Panc1 (cell line): ENCODE measurements at regions not wholly inside any gene's neighbourhood (a gene's known extent, or its start where the extent isn't known, plus 50 kb on each side); places are given as distances from the start of the nearest gene placed in this dataset.

Experiments used
- ATAC-seq: fragments of 200-7000 bp; cut with Tn5 transposase; 2 replicates; pipeline ENCODE4 v1.9.1; 2020; ENCODE audit warnings: mild to moderate bottlenecking, moderate library complexity
- BruUV-seq: library from RNA; stranded (reverse); fragments of 400-500 nt; replicated peaks from 2 replicates; lab custom pipeline; 2021; lab: Mats Ljungman, UMichigan
- CTCF ChIA-PET: fragments of 300-600 bp; sonication (Branson Sonifier 250); formaldehyde crosslinking; loops from one replicate; lab custom pipeline; 2022; ENCODE audit warnings: antibody characterized with exemption; lab: Charles Lee
- POLR2A ChIA-PET: fragments of 300-600 bp; sonication (Branson Sonifier 250); formaldehyde crosslinking; loops from one replicate; lab custom pipeline; 2022; ENCODE audit warnings: antibody characterized with exemption; lab: Charles Lee
- DNase-seq: peaks from one replicate; pipeline ENCODE4 v3.0.0-alpha.2; 2010; ENCODE audit warnings: low read depth, low spot score
- H3K27ac ChIP-seq: 2 replicates; pipeline ENCODE4 v1.5.1; 2011; ENCODE audit warnings: mild to moderate bottlenecking, low read length, inconsistent platforms
- H3K27me3 ChIP-seq: fragments of 200-500 bp; sonication (Bioruptor generic); 2 replicates; pipeline ENCODE4 v1.6.0; 2014; ENCODE audit warnings: low read length, inconsistent platforms; ENCODE audit not compliant: control insufficient read depth, insufficient read depth
- H3K36me3 ChIP-seq: fragments of 200-500 bp; sonication (Bioruptor generic); 2 replicates; pipeline ENCODE4 v1.5.1; 2014; ENCODE audit warnings: inconsistent platforms, mild to moderate bottlenecking, low read length, moderate library complexity; ENCODE audit not compliant: control insufficient read depth, insufficient read depth
- H3K4me1 ChIP-seq: 2 replicates; pipeline ENCODE4 v1.5.1; 2011; ENCODE audit warnings: inconsistent platforms, mild to moderate bottlenecking, low read length, moderate library complexity; ENCODE audit not compliant: control insufficient read depth, insufficient read depth
- H3K4me3 ChIP-seq, 2 experiments: 2 replicates each; pipeline ENCODE4 v1.5.1; 2011 to 2012; ENCODE audit warnings: low read depth in 2 of 2, low read length in 2 of 2, mild to moderate bottlenecking in 2 of 2, inconsistent platforms in 1 of 2, moderate library complexity in 1 of 2
- H3K9me3 ChIP-seq: fragments of 200-500 bp; sonication (Bioruptor generic); 2 replicates; pipeline ENCODE4 v1.5.1; 2014; ENCODE audit warnings: low read depth, mild to moderate bottlenecking, inconsistent platforms, low read length, moderate library complexity; ENCODE audit not compliant: control insufficient read depth, insufficient read depth
- POLR2AphosphoS5 ChIP-seq: IDR thresholded peaks from 2 replicates; pipeline ENCODE4 v1.6.1; 2012; ENCODE audit warnings: mild to moderate bottlenecking, low read depth, low read length, moderate library complexity
- SIN3A ChIP-seq: IDR thresholded peaks from 2 replicates; pipeline ENCODE4 v1.6.1; 2012; ENCODE audit warnings: low read depth, mild to moderate bottlenecking, low read length, moderate library complexity, borderline replicate concordance; ENCODE audit not compliant: insufficient read depth
- TCF7L2 ChIP-seq: IDR thresholded peaks from 2 replicates; pipeline ENCODE4 v1.6.1; 2011; ENCODE audit warnings: mild to moderate bottlenecking, low read depth, low read length, inconsistent platforms
- in situ Hi-C: cut with HindIII; loops from 2 replicates; pipeline ENCODE4 v1.10.0; 2016; ENCODE audit warnings: low sequenced_read_pairs, low pct_unique_long_range_greater_than_20kb
- intact Hi-C: fragments of 100-400 bp; cut with micrococcal nuclease; formaldehyde crosslinking; loops from one replicate; pipeline ENCODE4 v1.10.0; 2022; ENCODE audit not compliant: unreplicated experiment
- TF ChIP-seq, protein P1 (sequence below): fragments of 450-650 bp; IDR thresholded peaks from 2 replicates; pipeline ENCODE4 v1.5.1; 2017; ENCODE audit warnings: mild to moderate bottlenecking
- TF ChIP-seq, protein P2 (sequence below), 2 experiments: IDR thresholded peaks; 2 replicates each; pipeline ENCODE4 v1.6.1; 2011 to 2012; ENCODE audit warnings: low read depth in 2 of 2, control low read depth in 1 of 2, low read length in 1 of 2, mild to moderate bottlenecking in 1 of 2, moderate library complexity in 1 of 2; ENCODE audit not compliant: insufficient read depth in 1 of 2

- DNase-seq (no peak), ATAC-seq (no peak)
- intact Hi-C loops (no loop called here), in situ Hi-C loops (no loop called here)
- Histone ChIP-seq H3K27ac (no peak overlapping the region), H3K27me3 (no peaks in the 10 kb centered on the region), H3K9me3 (no peaks in the 10 kb centered on the region), H3K4me1 (no peaks in the 10 kb centered on the region), H3K36me3 (no peaks in the 10 kb centered on the region), H3K4me3 (no peak overlapping the region)
- POLR2A ChIA-PET: no interaction called here
- BruUV-seq: no TSS peak
- CTCF ChIA-PET: no interaction called here
- TF ChIP-seq, protein P1, sequence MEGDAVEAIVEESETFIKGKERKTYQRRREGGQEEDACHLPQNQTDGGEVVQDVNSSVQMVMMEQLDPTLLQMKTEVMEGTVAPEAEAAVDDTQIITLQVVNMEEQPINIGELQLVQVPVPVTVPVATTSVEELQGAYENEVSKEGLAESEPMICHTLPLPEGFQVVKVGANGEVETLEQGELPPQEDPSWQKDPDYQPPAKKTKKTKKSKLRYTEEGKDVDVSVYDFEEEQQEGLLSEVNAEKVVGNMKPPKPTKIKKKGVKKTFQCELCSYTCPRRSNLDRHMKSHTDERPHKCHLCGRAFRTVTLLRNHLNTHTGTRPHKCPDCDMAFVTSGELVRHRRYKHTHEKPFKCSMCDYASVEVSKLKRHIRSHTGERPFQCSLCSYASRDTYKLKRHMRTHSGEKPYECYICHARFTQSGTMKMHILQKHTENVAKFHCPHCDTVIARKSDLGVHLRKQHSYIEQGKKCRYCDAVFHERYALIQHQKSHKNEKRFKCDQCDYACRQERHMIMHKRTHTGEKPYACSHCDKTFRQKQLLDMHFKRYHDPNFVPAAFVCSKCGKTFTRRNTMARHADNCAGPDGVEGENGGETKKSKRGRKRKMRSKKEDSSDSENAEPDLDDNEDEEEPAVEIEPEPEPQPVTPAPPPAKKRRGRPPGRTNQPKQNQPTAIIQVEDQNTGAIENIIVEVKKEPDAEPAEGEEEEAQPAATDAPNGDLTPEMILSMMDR: no peak
- TF ChIP-seq, protein P2, sequence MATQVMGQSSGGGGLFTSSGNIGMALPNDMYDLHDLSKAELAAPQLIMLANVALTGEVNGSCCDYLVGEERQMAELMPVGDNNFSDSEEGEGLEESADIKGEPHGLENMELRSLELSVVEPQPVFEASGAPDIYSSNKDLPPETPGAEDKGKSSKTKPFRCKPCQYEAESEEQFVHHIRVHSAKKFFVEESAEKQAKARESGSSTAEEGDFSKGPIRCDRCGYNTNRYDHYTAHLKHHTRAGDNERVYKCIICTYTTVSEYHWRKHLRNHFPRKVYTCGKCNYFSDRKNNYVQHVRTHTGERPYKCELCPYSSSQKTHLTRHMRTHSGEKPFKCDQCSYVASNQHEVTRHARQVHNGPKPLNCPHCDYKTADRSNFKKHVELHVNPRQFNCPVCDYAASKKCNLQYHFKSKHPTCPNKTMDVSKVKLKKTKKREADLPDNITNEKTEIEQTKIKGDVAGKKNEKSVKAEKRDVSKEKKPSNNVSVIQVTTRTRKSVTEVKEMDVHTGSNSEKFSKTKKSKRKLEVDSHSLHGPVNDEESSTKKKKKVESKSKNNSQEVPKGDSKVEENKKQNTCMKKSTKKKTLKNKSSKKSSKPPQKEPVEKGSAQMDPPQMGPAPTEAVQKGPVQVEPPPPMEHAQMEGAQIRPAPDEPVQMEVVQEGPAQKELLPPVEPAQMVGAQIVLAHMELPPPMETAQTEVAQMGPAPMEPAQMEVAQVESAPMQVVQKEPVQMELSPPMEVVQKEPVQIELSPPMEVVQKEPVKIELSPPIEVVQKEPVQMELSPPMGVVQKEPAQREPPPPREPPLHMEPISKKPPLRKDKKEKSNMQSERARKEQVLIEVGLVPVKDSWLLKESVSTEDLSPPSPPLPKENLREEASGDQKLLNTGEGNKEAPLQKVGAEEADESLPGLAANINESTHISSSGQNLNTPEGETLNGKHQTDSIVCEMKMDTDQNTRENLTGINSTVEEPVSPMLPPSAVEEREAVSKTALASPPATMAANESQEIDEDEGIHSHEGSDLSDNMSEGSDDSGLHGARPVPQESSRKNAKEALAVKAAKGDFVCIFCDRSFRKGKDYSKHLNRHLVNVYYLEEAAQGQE (IDR thresholded peaks at IDR 0.05; ENCODE audit: insufficient read depth in 1 of 2, low read depth in 2 of 2, low read length in 1 of 2): no peak
- TF ChIP-seq SIN3A: no peak
- no peak for TF ChIP-seq TCF7L2
- TF ChIP-seq POLR2AphosphoS5: no peak
Measured at GRCh38 chrX:113370006-113370405, 529.4 kb upstream of the AMOT start.

DNA sequence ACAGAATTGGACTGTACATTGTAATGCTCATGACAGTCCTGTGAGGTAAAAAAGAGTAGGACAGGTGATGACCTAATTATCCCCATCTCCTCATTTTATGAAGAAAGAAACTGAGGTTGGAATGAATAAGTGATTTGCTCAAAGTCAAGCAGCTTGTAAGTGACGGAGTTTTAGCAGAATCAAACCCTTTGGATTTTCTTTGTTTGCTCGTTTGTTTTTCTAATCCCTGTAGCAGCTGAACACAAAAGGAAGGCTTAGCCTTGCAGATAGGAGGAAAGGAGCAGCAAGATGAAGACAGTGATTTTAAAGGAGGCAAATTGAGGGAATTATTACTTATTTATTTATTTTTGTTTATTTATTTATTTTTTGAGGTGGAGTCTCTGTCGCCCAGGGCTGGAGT is 528.4 kb upstream of the AMOT start:
- intact Hi-C loops: no loop called here
- ChIA-PET POLR2A (no interaction called here), CTCF (no interaction called here)
- H3K9me3 ChIP-seq: no peaks in the 10 kb centered on the region
- no peak for TF ChIP-seq SIN3A
- TF ChIP-seq, protein P1: no peak
- TF ChIP-seq, protein P2 (IDR thresholded peaks at IDR 0.05; ENCODE audit: insufficient read depth in 1 of 2, low read depth in 2 of 2, low read length in 1 of 2): no peak
- no peak for TF ChIP-seq TCF7L2
- no peak for TF ChIP-seq POLR2AphosphoS5
- no peak overlapping the region for H3K27ac ChIP-seq
- H3K4me3 ChIP-seq: no peak overlapping the region
- ATAC-seq: no peak
- no peaks in the 10 kb centered on the region for H3K36me3 ChIP-seq
- in situ Hi-C loops: no loop called here
- no peaks in the 10 kb centered on the region for H3K27me3 ChIP-seq
- BruUV-seq: no TSS peak
- no peak for DNase-seq
- no peaks in the 10 kb centered on the region for H3K4me1 ChIP-seq
